ENCODE measurements at regions not wholly inside any gene's neighbourhood (a gene's known extent, or its start where the extent isn't known, plus 50 kb on each side); places are given as distances from the start of the nearest gene placed in this dataset.

DNA sequence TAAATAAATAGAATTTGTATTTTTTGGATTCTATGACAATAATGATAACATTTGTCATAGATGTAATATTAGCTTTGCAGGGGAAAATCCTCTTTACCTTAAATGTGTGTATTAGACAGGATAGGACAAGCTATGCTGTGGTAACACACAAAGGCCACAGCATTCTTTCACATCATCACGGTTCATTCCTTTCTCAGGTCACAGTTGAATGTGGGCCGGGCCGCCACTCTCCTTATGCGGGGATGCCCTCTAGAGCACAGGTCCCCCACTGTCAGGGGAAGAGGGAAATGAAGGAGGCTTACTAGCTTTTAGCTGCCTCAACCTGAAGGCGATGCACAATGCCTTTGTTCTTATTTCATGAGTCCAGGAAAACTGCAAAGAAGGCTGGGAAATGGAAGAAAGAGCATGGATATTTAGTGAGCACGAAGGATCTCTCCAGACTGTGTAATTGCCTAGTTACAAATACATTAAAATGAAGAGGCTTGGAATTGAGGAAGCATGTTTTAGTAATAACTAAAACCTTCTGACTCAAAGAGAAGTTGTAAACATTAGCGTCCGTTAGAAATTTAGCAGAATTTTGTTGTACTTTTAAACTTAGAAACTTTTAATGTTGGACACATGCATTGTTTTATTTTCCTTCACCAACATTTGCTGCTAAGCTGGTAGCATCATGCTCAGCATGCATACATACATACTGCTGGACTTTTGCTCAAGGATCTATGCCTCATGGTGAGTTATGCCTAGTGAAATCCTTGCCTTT lies 248.9 kb upstream of the FOXQ1 start (continued):
- no peak for TF ChIP-seq ESRRA (CRISPR knock-in tag; IDR thresholded peaks at IDR 0.05; ENCODE audit: borderline replicate concordance)
- TF ChIP-seq NFE2L1 (CRISPR knock-in tag; IDR thresholded peaks at IDR 0.05) = no peak

DNA sequence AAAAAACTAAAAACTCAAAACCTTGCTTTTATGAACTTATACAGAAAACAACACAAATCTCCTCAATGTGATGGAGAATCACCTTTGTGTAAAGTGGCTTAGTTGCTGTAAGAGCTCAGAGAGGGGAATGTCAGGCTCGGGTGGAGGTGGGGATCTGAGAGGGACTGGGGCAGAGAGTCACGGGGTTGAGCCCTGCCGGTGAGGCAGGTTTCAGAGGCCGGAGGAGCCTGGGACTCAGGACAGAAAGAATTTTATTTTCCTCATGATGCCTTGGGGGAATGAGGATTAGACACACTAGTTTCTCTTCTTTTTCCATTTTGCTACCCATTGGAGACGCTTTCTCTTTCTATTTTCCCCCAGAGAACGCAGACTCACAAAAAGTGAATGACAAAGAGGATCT lies 252.3 kb upstream of the FOXQ1 start:
- no peak for ATAC-seq
- CTCF ChIA-PET = no interaction called here
- no peak overlapping the region for H3K27ac Mint-ChIP-seq

DNA sequence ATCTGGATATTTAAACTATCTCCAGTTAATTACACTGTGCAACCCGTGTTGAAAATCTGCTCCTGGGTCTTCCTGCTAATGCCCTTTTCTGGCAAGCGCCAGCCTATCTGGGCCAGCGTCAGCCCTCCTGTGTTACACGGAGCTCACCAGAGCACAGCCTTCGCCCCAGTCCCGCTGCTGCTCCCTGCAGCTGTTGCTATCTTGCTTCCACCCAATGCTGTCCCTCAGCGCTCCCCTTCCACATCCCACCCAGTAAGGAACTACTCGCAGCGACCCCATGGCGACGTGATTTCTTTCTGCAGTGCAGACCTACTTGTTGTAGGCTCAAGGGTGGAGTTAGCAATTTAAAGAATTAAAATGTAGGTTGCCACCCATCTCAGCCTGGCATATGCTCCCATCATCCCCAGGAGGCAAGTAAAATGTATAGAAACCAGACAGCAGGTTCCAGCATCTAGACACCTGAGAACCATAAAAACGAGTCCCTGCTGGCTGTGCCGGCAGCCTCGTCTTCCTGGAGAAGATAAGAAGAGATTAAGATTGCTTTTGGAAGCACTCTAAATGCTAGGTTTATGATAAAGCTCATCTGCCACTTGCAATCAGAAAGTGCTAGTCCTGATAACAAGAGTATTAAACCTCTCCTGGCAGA lies 254.3 kb upstream of the FOXQ1 start:
- H3K4me1 Mint-ChIP-seq = peaks cover 8% of the 10 kb centered on the region
- no peak for DNase-seq (ENCODE audit: low spot score)
- ChIA-PET POLR2A (no interaction called here), CTCF (no interaction called here)
- peaks cover 5% of the 10 kb centered on the region; the same call in 1 of the 2 replicates for H3K9me3 Mint-ChIP-seq
- H3K27ac Mint-ChIP-seq = no peak overlapping the region
- H3K4me3 Mint-ChIP-seq = no peak overlapping the region
- TF ChIP-seq NR2C2 (CRISPR knock-in tag; IDR thresholded peaks at IDR 0.05) (no peak), NFE2L1 (CRISPR knock-in tag; IDR thresholded peaks at IDR 0.05) (no peak), PRRX2 (CRISPR knock-in tag; IDR thresholded peaks at IDR 0.05) (no peak), RORB (CRISPR knock-in tag; IDR thresholded peaks at IDR 0.05) (no peak), RELA (CRISPR knock-in tag; IDR thresholded peaks at IDR 0.05; ENCODE audit: borderline replicate concordance) (no peak), OVOL2 (CRISPR knock-in tag; IDR thresholded peaks at IDR 0.05; ENCODE audit: borderline replicate concordance) (no peak), MXD4 (CRISPR knock-in tag; IDR thresholded peaks at IDR 0.05; ENCODE audit: borderline replicate concordance) (no peak), HMGA2 (CRISPR knock-in tag; IDR thresholded peaks at IDR 0.05) (no peak), GTF2I (CRISPR knock-in tag; conservative IDR thresholded peaks at IDR 0.05) (no peak), KAT7 (CRISPR knock-in tag; IDR thresholded peaks at IDR 0.05; ENCODE audit: borderline replicate concordance) (no peak), ZNF317 (CRISPR knock-in tag; IDR thresholded peaks at IDR 0.05; ENCODE audit: borderline replicate concordance, low read depth) (no peak), TEAD1 (CRISPR knock-in tag; IDR thresholded peaks at IDR 0.05) (no peak), TP53 (CRISPR knock-in tag; IDR thresholded peaks at IDR 0.05) (no peak), ZNF416 (CRISPR knock-in tag; IDR thresholded peaks at IDR 0.05) (no peak), ZNF671 (CRISPR knock-in tag; IDR thresholded peaks at IDR 0.05) (no peak)
- TF ChIP-seq, protein P1, sequence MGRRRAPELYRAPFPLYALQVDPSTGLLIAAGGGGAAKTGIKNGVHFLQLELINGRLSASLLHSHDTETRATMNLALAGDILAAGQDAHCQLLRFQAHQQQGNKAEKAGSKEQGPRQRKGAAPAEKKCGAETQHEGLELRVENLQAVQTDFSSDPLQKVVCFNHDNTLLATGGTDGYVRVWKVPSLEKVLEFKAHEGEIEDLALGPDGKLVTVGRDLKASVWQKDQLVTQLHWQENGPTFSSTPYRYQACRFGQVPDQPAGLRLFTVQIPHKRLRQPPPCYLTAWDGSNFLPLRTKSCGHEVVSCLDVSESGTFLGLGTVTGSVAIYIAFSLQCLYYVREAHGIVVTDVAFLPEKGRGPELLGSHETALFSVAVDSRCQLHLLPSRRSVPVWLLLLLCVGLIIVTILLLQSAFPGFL (CRISPR knock-in tag; IDR thresholded peaks at IDR 0.05; ENCODE audit: borderline replicate concordance) = no peak
- TF ChIP-seq, protein P2, sequence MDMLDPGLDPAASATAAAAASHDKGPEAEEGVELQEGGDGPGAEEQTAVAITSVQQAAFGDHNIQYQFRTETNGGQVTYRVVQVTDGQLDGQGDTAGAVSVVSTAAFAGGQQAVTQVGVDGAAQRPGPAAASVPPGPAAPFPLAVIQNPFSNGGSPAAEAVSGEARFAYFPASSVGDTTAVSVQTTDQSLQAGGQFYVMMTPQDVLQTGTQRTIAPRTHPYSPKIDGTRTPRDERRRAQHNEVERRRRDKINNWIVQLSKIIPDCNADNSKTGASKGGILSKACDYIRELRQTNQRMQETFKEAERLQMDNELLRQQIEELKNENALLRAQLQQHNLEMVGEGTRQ (CRISPR knock-in tag; IDR thresholded peaks at IDR 0.05) = no peak
- TF ChIP-seq, protein P3, sequence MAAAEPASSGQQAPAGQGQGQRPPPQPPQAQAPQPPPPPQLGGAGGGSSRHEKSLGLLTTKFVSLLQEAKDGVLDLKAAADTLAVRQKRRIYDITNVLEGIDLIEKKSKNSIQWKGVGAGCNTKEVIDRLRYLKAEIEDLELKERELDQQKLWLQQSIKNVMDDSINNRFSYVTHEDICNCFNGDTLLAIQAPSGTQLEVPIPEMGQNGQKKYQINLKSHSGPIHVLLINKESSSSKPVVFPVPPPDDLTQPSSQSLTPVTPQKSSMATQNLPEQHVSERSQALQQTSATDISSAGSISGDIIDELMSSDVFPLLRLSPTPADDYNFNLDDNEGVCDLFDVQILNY (CRISPR knock-in tag; IDR thresholded peaks at IDR 0.05) = no peak
- TF ChIP-seq, protein P4, sequence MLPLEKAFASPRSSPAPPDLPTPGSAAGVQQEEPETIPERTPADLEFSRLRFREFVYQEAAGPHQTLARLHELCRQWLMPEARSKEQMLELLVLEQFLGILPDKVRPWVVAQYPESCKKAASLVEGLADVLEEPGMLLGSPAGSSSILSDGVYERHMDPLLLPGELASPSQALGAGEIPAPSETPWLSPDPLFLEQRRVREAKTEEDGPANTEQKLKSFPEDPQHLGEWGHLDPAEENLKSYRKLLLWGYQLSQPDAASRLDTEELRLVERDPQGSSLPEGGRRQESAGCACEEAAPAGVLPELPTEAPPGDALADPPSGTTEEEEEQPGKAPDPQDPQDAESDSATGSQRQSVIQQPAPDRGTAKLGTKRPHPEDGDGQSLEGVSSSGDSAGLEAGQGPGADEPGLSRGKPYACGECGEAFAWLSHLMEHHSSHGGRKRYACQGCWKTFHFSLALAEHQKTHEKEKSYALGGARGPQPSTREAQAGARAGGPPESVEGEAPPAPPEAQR (CRISPR knock-in tag; IDR thresholded peaks at IDR 0.05) = no peak
- TF ChIP-seq, protein P5, sequence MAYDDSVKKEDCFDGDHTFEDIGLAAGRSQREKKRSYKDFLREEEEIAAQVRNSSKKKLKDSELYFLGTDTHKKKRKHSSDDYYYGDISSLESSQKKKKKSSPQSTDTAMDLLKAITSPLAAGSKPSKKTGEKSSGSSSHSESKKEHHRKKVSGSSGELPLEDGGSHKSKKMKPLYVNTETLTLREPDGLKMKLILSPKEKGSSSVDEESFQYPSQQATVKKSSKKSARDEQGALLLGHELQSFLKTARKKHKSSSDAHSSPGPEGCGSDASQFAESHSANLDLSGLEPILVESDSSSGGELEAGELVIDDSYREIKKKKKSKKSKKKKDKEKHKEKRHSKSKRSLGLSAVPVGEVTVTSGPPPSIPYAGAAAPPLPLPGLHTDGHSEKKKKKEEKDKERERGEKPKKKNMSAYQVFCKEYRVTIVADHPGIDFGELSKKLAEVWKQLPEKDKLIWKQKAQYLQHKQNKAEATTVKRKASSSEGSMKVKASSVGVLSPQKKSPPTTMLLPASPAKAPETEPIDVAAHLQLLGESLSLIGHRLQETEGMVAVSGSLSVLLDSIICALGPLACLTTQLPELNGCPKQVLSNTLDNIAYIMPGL (CRISPR knock-in tag; IDR thresholded peaks at IDR 0.05) = no peak
- no peak for ATAC-seq
- no peaks in the 10 kb centered on the region for H3K27me3 Mint-ChIP-seq (ENCODE audit: low read depth)
- no peaks in the 10 kb centered on the region for H3K36me3 Mint-ChIP-seq

More for the DNA sequence above, 252.3 kb upstream of the FOXQ1 start:
- TF ChIP-seq NR1H2 (CRISPR knock-in tag; IDR thresholded peaks at IDR 0.05) = no peak
- no peak for TF ChIP-seq KAT7 (CRISPR knock-in tag; IDR thresholded peaks at IDR 0.05; ENCODE audit: borderline replicate concordance)
- TF ChIP-seq, protein P6, sequence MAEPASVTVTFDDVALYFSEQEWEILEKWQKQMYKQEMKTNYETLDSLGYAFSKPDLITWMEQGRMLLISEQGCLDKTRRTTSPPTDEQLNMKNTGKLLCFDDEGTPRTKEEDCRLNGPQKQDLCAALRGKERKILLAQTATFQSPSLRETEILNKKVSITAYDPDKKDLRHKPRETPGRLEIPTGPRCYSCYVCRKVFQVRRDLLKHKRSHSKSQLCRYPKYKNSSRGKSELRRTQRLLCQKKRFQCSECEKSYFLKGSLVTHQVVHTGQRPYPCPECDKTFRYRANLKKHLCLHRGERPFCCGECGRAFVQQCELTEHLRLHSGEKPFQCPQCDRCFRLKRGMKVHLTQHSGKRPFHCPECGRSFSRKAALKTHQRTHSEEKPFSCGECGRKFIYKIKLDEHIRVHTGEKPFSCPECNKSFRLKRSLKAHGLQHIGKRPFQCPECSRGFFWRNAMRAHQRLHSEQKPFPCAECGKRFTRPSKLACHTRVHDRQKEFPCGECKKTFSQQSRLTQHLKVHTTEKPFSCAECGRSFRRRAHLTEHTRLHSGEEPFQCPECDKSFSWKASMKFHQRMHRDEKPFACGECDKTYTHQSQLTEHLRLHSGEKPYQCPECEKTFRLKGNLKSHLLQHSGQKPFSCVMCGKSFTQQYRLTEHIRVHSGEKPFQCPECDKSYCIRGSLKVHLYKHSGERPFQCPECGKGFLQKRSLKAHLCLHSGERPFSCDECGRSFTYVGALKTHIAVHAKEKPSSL (CRISPR knock-in tag; conservative IDR thresholded peaks at IDR 0.05) = no peak
- TF ChIP-seq TEAD4 (CRISPR knock-in tag; IDR thresholded peaks at IDR 0.05) = no peak
- no peak for TF ChIP-seq NR3C1 (CRISPR knock-in tag; conservative IDR thresholded peaks at IDR 0.05; ENCODE audit: low read depth)
- no peaks in the 10 kb centered on the region for H3K36me3 Mint-ChIP-seq
- no peak for DNase-seq (ENCODE audit: low spot score)
- peaks cover 13% of the 10 kb centered on the region for H3K4me1 Mint-ChIP-seq
- peaks cover 5% of the 10 kb centered on the region; the same call in 1 of the 2 replicates for H3K9me3 Mint-ChIP-seq
- no peak overlapping the region for H3K4me3 Mint-ChIP-seq
- H3K27me3 Mint-ChIP-seq (ENCODE audit: low read depth) = no peaks in the 10 kb centered on the region
- POLR2A ChIA-PET = no interaction called here
